Fibroblast of peridontal ligament (primary cell): ENCODE measurements at regions not wholly inside any gene's neighbourhood (a gene's known extent, or its start where the extent isn't known, plus 50 kb on each side); places are given as distances from the start of the nearest gene placed in this dataset.

Source experiments
- DNase-seq: peaks from one replicate; pipeline ENCODE4 v3.0.0-alpha.2; 2010; ENCODE audit errors: extremely low read depth

- no peak for DNase-seq
Measured at GRCh38 chr11:116413301-116414242, 359.2 kb downstream of the BUD13 start.

- no peak for DNase-seq
Measured at GRCh38 chr11:116412118-116412889, 360.5 kb downstream of the BUD13 start.

GRCh38 chr11:116409238-116409637 is 363.5 kb downstream of the BUD13 start:
- DNase-seq, result no peak

- no peak for DNase-seq
Measured at GRCh38 chr11:116406042-116406441, 366.7 kb downstream of the BUD13 start.

GRCh38 chr11:116404462-116404798 is 368.4 kb downstream of the BUD13 start:
- no peak for DNase-seq

- no peak for DNase-seq
Measured at GRCh38 chr11:116403794-116404461, 368.9 kb downstream of the BUD13 start.

- no peak for DNase-seq
Measured at GRCh38 chr11:116400081-116400480, 372.7 kb downstream of the BUD13 start.

GRCh38 chr11:116397602-116398084 is 375.1 kb downstream of the BUD13 start:
- no peak for DNase-seq

- no peak for DNase-seq
Measured at GRCh38 chr11:116396331-116396730, 376.5 kb downstream of the BUD13 start.

- no peak for DNase-seq
Measured at GRCh38 chr11:116394022-116394421, 378.8 kb downstream of the BUD13 start.

- no peak for DNase-seq
Measured at GRCh38 chr11:116390963-116391362, 381.8 kb downstream of the BUD13 start.

GRCh38 chr11:116388146-116388545 is 384.6 kb downstream of the BUD13 start:
- DNase-seq, result no peak

- DNase-seq, result no peak
Measured at GRCh38 chr11:116387641-116388040, 385.1 kb downstream of the BUD13 start.

- no peak for DNase-seq
Measured at GRCh38 chr11:116386118-116386699, 386.6 kb downstream of the BUD13 start.

GRCh38 chr11:116384876-116385275 is 387.9 kb downstream of the BUD13 start:
- no peak for DNase-seq

GRCh38 chr11:116384407-116384806 is 388.4 kb downstream of the BUD13 start:
- no peak for DNase-seq

GRCh38 chr11:116379185-116379828 is 393.5 kb downstream of the BUD13 start:
- peak; percentile 0 for DNase-seq

GRCh38 chr11:116376547-116376946 is 396.2 kb downstream of the BUD13 start:
- DNase-seq, result no peak

- DNase-seq, result no peak
Measured at GRCh38 chr11:116376054-116376453, 396.7 kb downstream of the BUD13 start.

GRCh38 chr11:116375221-116375620 is 397.6 kb downstream of the BUD13 start:
- DNase-seq, result no peak

GRCh38 chr11:116374085-116374484 is 398.7 kb downstream of the BUD13 start:
- DNase-seq, result no peak
